ENCODE measurements at regions not wholly inside any gene's neighbourhood (a gene's known extent, or its start where the extent isn't known, plus 50 kb on each side); places are given as distances from the start of the nearest gene placed in this dataset.
"Not testable (repeated sequence)": the region's sequence is repeated elsewhere in the genome, so short reads cannot be mapped to it uniquely, and the experiment has no call there.

GRCh38 chr14:34174973-34175372, 224.1 kb upstream of the EGLN3 start:
- no peak for DNase-seq (ENCODE audit: low read depth)

GRCh38 chr14:34173916-34174315, 223.0 kb upstream of the EGLN3 start:
- no peak for DNase-seq (ENCODE audit: low read depth)

- DNase-seq (ENCODE audit: low read depth) = no peak
These were observed 221.9 kb upstream of the EGLN3 start for GRCh38 chr14:34172550-34173368.

DNA sequence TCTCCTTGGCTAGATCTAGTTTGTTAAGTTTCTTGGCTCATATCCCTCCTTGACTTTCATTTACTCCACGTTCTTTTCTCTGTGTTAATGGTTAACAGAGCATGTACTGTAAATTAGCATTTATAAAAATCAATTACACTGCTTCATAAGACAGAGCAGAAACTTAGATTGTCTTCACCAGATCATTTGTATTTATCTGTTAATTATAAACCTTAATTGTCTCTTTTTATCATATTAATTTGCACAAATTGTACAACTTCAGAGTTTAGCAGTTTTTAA, 221.2 kb upstream of the EGLN3 start:
- DNase-seq (ENCODE audit: low read depth) = no peak

DNA sequence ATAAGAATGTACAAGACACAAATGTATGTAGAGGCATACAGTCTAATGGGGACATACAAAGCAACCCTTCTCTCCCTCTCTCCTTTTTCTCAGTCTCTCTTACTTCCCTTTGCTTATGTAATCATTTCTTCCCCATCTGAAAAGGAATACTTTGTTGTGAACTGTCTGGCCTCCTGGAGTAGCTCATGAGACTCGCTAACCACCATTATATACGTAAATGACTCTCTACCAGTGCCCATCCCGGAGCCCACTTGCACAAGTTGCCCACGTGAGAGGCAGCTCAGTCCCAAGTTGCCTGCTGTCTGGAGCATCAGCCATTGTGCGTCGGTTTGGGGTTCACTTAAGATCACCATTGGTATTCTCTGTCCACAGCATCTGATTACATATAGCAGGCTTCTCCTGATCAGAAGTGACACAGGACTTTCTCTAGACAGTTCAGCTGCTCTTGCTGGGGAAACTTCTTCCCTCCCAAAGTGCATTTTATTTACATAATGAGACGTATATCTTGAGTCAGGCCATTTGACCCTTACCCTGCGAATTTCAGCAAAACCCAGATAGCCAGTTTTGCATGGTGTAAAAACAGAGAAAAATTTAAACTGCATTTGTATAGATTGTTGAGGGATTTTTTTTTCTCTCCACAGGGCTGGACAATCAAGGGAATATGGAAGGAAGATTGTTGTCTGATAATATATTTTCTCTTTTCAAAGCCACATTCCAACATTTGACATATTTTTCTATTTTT, 220.7 kb upstream of the EGLN3 start:
- no peak for DNase-seq (ENCODE audit: low read depth)

- DNase-seq (ENCODE audit: low read depth) = no peak
These were observed 220.0 kb upstream of the EGLN3 start for GRCh38 chr14:34170882-34171281.

DNA sequence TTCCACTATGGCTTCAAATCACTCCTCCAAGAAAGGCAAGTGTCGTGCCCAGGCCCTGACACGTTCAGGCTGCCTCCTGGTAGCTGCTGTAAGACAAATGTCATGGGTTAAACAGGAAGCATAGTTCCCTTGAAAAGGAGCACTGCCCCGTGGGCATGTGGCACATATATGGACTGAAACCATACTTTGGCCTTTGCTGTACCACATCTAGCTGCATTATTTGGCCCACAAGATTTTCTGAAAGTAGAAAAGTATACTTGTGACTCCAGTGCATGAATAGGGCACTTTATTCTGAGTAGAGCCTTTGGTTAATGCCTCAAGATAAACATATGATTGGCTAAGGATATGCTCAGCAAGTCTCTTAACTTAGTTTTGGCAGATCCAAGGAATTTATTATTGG, 218.7 kb upstream of the EGLN3 start:
- DNase-seq (ENCODE audit: low read depth) = no peak

- no peak for DNase-seq (ENCODE audit: low read depth)
These were observed 217.8 kb upstream of the EGLN3 start for GRCh38 chr14:34168656-34169055.

DNA sequence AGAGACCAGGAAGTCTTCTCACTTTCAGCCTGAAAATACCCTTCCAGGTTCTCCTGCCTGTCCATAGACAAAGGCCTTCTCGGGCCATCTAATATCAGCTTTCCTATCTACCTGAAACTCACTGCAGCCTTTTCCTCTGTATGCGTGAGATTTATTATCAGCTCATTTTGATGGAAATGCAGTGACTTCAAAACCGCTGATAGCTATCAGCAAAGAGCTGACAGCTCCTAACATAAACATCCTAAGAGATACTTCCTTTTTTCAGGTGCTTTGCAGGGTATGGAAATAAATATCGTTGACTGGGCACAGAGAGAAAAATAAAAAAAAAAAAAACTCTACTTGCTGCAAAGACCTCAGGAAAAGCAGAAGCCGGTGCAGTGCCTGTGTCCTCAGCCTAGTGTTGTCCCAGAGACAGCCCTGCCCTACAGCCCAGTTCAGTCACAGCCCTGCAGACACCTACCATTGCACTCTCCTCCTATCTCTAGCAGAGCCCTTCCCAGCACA, 215.0 kb upstream of the EGLN3 start:
- no peak for DNase-seq (ENCODE audit: low read depth)

DNA sequence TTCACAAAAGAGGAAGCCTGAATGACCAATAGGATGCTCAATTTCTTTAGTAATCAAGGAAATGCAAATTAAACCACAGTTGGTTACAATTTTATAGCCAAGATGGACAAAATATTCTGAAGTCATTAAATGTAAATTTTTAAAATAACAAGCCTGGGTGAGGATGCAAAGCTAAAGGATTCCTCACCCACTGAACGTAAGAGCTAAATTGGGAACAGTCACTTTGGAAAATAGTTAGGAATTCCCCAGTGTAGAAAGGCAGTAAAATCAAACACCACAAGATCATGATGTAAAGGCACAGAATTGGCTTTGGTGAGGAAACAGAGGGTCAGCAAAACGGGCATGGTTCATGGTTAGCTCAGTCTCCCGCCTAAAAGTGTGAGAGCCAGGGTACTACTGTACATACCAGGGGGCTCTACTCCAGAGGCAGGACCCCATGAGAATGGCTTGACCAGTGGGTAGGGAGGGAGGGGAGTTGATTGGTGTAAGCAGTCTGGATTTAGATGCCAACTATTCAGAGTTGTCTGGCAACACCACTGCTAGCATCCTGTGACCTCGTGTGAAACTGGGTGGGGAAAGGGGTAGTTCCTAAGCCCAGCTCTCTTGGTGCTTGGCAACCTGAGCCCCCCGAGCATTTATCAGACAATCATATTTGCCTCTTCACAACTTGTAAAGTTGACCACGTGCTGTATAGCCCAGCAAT, 213.4 kb upstream of the EGLN3 start:
- no peak for DNase-seq (ENCODE audit: low read depth)

DNA sequence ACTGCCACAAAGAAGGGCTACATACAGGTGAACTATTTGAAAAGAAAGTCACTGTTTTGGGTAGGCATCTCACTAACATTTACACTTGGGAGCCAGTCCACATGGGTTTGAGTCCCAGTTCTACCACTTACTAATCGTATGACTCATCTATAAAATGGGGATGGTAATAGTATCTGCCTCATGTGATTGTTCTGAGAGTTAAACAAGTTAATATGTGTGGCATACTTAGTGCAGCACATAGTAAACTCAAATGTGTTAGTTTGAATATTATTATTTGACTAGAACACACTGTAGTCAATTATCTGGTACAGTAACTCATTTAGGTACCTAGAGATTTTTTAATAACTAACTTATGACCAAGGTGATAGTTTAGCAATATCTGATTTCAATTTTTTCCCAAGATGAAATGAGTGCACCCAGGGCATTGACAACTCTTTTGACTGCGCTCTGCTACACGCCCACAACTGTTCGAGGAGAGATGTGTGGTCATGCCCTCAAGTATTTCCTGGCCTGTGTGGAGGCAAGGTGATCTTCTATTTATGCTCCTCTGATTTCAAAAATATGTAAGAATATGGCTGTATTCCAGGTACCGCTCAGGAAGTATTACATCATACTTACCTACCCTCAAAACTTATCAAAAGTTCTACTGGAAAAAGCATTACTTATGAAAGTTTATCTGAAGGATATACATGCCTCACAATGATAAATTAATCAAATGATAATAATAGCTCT, 210.6 kb upstream of the EGLN3 start:
- no peak for DNase-seq (ENCODE audit: low read depth)

GRCh38 chr14:34160619-34161018, 209.7 kb upstream of the EGLN3 start:
- DNase-seq (ENCODE audit: low read depth) = no peak

DNA sequence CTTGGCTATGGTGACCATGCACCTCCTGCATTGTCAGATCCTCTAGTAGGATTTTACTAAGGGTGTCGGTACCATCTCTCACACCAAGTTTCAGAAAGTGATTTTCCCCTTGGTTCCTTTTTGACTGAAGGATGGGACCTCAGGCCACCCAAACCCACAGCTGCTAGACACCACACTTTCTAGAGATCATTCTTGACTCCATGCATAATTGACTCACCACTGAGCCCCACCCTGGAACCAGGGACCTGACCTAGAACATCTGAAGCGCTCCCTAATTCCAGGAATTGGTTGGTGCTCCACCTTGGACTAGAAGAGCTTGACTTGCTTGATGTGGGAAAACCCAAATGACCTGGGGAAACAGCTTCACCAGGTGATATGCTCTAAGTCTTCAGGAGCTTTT, 206.8 kb upstream of the EGLN3 start:
- DNase-seq (ENCODE audit: low read depth) = no peak

GRCh38 chr14:34147461-34147860, 196.6 kb upstream of the EGLN3 start:
- DNase-seq (ENCODE audit: low read depth) = no peak

- DNase-seq (ENCODE audit: low read depth) = not testable (repeated sequence)
These were observed 189.3 kb upstream of the EGLN3 start for GRCh38 chr14:34140127-34140526.

GRCh38 chr14:34139160-34140121, 188.6 kb upstream of the EGLN3 start:
- peak; percentile 13 for DNase-seq (ENCODE audit: low read depth)

DNA sequence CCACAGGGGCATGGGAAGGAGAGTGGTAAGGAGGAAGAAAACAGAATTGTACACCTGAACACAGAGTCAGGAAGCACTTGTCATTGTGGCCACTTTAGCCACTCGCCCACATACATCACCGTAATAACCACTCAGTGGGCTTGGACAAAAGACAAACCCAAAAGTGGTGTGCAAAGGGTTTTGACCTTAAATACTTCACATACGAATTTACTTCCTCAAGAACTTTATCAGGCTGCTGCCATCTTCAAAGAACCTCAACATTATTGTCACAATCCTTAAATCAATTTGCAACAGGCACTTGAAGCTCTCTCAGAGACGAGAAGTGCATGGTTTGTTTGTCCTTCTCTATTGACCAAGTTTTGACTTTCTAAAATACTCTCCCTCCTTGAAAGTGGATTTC, 187.3 kb upstream of the EGLN3 start:
- no peak for DNase-seq (ENCODE audit: low read depth)

- no peak for DNase-seq (ENCODE audit: low read depth)
These were observed 186.3 kb upstream of the EGLN3 start for GRCh38 chr14:34137001-34137745.

- no peak for DNase-seq (ENCODE audit: low read depth)
These were observed 184.6 kb upstream of the EGLN3 start for GRCh38 chr14:34135492-34135891.

DNA sequence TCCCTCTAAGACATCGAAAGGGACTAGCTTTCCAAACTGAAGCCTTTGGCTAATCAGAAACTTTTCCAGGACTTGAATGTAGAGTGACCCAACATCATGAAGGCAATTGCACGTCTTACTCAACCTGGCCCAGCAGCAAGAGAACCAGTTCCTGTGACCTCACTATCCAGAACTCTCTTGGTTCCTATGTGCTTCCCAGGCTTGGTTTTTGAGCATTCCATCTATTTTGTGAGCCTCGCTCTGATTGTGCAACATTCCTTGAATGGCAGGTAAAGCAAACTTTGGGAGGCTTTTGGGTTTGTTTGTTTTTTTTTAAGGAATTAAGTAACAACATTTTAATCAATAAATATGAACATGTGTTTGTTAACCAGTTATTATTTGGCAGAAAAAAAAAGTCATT, 183.6 kb upstream of the EGLN3 start:
- DNase-seq (ENCODE audit: low read depth) = no peak
